ENCODE measurements at regions not wholly inside any gene's neighbourhood (a gene's known extent, or its start where the extent isn't known, plus 50 kb on each side); places are given as distances from the start of the nearest gene placed in this dataset.

GRCh38 chr10:8374334-8374733 is 319.8 kb downstream of the GATA3 start:
- Histone ChIP-seq H3K27ac (ENCODE audit: low read depth, low read length) (no peak overlapping the region), H3K36me3 (ENCODE audit: control insufficient read depth, insufficient read depth, low read length) (no peaks in the 10 kb centered on the region), H3K27me3 (ENCODE audit: control insufficient read depth, insufficient read depth, low read length) (no peaks in the 10 kb centered on the region), H3K4me1 (ENCODE audit: control insufficient read depth, insufficient read depth, low read length) (no peaks in the 10 kb centered on the region), H3K9me3 (ENCODE audit: control insufficient read depth, insufficient read depth, low read length) (no peaks in the 10 kb centered on the region), H3K4me3 (ENCODE audit: low read depth, low read length) (no peak overlapping the region)
- 86% methylated on average over 5 of the region's 6 CpGs for WGBS (ENCODE audit: insufficient coverage)
- no peak for DNase-seq (ENCODE audit: low read depth in 4 of 6, low spot score in 6 of 6)

DNA sequence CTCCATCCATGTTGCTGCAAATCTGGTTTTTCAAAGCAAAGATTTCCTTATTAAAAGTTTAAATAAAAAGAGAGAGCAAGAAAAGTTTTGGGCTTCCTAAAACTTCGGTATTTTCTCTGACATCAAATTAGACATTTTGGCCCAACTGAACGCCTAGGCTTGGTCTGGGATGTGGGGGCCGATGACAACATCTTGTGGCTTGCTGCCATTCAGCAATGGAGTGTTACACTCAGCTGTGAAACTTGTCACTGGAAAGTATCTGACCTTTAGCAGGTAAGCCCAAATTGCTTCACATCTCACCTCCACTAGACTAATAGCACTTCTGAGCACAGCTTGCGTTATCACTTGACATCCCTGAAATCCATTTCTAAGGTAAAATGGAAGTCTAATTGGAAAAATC is 320.6 kb downstream of the GATA3 start:
- no peaks in the 10 kb centered on the region for H3K9me3 ChIP-seq (ENCODE audit: control insufficient read depth, insufficient read depth, low read length)
- no peak overlapping the region for H3K27ac ChIP-seq (ENCODE audit: low read depth, low read length)
- no peaks in the 10 kb centered on the region for H3K36me3 ChIP-seq (ENCODE audit: control insufficient read depth, insufficient read depth, low read length)
- WGBS (ENCODE audit: insufficient coverage), result 100% methylated on average over 2 of the region's 4 CpGs
- no peaks in the 10 kb centered on the region for H3K4me1 ChIP-seq (ENCODE audit: control insufficient read depth, insufficient read depth, low read length)
- no peak overlapping the region for H3K4me3 ChIP-seq (ENCODE audit: low read depth, low read length)
- H3K27me3 ChIP-seq (ENCODE audit: control insufficient read depth, insufficient read depth, low read length), result no peaks in the 10 kb centered on the region
- DNase-seq (ENCODE audit: low read depth in 4 of 6, low spot score in 6 of 6), result no peak

DNA sequence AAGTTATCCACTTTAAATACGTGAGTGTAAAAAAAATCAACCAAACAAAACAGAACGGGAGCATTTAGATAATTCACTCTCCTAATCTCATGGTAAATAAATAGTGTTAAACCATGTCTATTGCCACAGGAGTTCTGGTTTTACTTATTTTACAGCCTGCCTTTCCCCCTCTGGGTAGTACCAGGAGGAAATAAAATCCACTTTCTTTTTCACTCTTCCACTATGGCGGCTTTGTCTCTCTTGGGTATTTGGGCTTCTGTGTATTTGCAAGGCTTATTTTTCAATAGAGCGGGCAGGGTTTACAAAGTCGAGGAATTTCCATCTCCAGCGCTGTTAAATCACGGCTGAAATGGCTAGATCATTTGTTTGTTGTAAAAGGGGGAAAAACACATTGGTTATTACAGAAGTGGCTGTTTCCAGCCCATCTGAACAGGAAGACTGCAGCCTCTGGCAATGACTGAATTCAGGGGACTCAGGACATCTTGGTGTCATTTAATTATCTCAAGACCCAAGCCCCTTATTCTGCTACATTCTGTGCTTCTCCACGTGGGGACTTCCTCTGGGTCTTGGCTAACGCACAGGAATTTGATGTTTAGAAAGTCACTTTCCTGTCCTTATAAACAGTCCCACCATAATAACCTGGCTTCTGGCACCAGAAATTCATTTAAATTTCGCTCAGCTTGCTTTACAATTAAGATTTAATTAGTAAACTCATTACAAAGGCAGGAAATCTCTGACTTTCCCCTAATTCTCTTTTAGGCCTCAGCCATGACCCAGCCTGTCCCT is 323.9 kb downstream of the GATA3 start:
- no peak overlapping the region for H3K4me3 ChIP-seq (ENCODE audit: low read depth, low read length)
- H3K27me3 ChIP-seq (ENCODE audit: control insufficient read depth, insufficient read depth, low read length), result no peaks in the 10 kb centered on the region
- WGBS (ENCODE audit: insufficient coverage), result 40% methylated on average over 4 of the region's 10 CpGs
- no peak overlapping the region for H3K27ac ChIP-seq (ENCODE audit: low read depth, low read length)
- no peaks in the 10 kb centered on the region for H3K9me3 ChIP-seq (ENCODE audit: control insufficient read depth, insufficient read depth, low read length)
- H3K4me1 ChIP-seq (ENCODE audit: control insufficient read depth, insufficient read depth, low read length), result no peaks in the 10 kb centered on the region
- peak in 1 of 6 donors; percentile 49 for DNase-seq (ENCODE audit: low read depth in 4 of 6, low spot score in 6 of 6)
- no peaks in the 10 kb centered on the region for H3K36me3 ChIP-seq (ENCODE audit: control insufficient read depth, insufficient read depth, low read length)

- 87% methylated on average over 8 of the region's 9 CpGs for WGBS (ENCODE audit: insufficient coverage)
- H3K9me3 ChIP-seq (ENCODE audit: control insufficient read depth, insufficient read depth, low read length), result no peaks in the 10 kb centered on the region
These were observed 325.7 kb downstream of the GATA3 start for GRCh38 chr10:8379906-8380832.

GRCh38 chr10:8380833-8381496 is 326.5 kb downstream of the GATA3 start:
- Histone ChIP-seq H3K27me3 (ENCODE audit: control insufficient read depth, insufficient read depth, low read length) (no peaks in the 10 kb centered on the region), H3K4me1 (ENCODE audit: control insufficient read depth, insufficient read depth, low read length) (no peaks in the 10 kb centered on the region), H3K36me3 (ENCODE audit: control insufficient read depth, insufficient read depth, low read length) (no peaks in the 10 kb centered on the region), H3K4me3 (ENCODE audit: low read depth, low read length) (no peak overlapping the region), H3K27ac (ENCODE audit: low read depth, low read length) (no peak overlapping the region), H3K9me3 (ENCODE audit: control insufficient read depth, insufficient read depth, low read length) (no peaks in the 10 kb centered on the region)
- peak in 1 of 6 donors; percentile 65 for DNase-seq (ENCODE audit: low read depth in 4 of 6, low spot score in 6 of 6)
- no CpG with 5 or more reads among the region's 3 CpGs for WGBS (ENCODE audit: insufficient coverage)

More at GRCh38 chr10:8379906-8380832, 325.7 kb downstream of the GATA3 start:
- H3K4me3 ChIP-seq (ENCODE audit: low read depth, low read length), result no peak overlapping the region
- no peaks in the 10 kb centered on the region for H3K36me3 ChIP-seq (ENCODE audit: control insufficient read depth, insufficient read depth, low read length)
- H3K27me3 ChIP-seq (ENCODE audit: control insufficient read depth, insufficient read depth, low read length), result no peaks in the 10 kb centered on the region
- no peak overlapping the region for H3K27ac ChIP-seq (ENCODE audit: low read depth, low read length)
- no peak for DNase-seq (ENCODE audit: low read depth in 4 of 6, low spot score in 6 of 6)
- no peaks in the 10 kb centered on the region for H3K4me1 ChIP-seq (ENCODE audit: control insufficient read depth, insufficient read depth, low read length)

DNA sequence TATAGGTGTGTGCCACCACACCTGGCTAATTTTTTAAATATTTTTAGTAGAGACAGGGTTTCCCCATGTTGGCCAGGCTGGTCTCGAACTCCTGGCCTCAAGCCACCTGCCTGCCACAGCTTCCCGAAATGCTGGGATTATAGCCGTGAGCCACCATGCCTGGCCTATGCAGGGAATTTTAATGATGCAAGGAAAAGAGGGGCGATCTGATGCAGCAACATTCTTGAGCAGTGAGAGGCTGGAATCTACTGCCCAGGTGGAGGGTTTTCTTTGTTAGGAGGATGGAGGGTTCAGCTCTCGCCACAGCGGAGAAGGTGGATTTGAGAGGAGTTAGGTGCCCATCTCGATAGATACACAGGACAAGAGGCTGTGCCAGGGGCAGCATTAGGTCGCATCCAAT is 332.3 kb downstream of the GATA3 start:
- DNase-seq (ENCODE audit: low read depth in 4 of 6, low spot score in 6 of 6), result no peak
- no peak overlapping the region for H3K27ac ChIP-seq (ENCODE audit: low read depth, low read length)
- 93% methylated on average over 4 of the region's 8 CpGs for WGBS (ENCODE audit: insufficient coverage)
- H3K27me3 ChIP-seq (ENCODE audit: control insufficient read depth, insufficient read depth, low read length), result no peaks in the 10 kb centered on the region
- no peak overlapping the region for H3K4me3 ChIP-seq (ENCODE audit: low read depth, low read length)
- H3K9me3 ChIP-seq (ENCODE audit: control insufficient read depth, insufficient read depth, low read length), result no peaks in the 10 kb centered on the region
- no peaks in the 10 kb centered on the region for H3K4me1 ChIP-seq (ENCODE audit: control insufficient read depth, insufficient read depth, low read length)
- no peaks in the 10 kb centered on the region for H3K36me3 ChIP-seq (ENCODE audit: control insufficient read depth, insufficient read depth, low read length)

DNA sequence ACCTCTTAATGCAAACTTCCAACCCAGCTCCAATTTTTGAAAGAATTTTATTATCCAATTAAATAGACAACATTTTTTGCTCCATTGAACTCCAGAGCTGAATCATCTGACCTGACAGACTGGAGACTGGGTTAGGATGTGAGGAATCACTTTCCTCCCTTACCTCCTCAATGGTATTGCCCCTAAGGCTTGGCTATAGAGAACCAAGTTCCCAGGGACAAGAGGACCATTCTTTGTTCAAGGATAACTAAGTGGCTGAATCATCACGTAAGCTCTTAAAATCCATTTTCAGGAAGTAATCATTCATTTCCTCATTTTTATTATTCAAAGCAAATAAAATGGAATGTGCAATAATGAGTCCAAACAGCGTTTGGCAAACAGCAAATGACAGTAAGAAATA is 335.1 kb downstream of the GATA3 start:
- DNase-seq (ENCODE audit: low read depth in 4 of 6, low spot score in 6 of 6), result no peak
- H3K4me1 ChIP-seq (ENCODE audit: control insufficient read depth, insufficient read depth, low read length), result no peaks in the 10 kb centered on the region
- no peaks in the 10 kb centered on the region for H3K27me3 ChIP-seq (ENCODE audit: control insufficient read depth, insufficient read depth, low read length)
- no peak overlapping the region for H3K27ac ChIP-seq (ENCODE audit: low read depth, low read length)
- WGBS (ENCODE audit: insufficient coverage), result no CpG with 5 or more reads among the region's 2 CpGs
- H3K36me3 ChIP-seq (ENCODE audit: control insufficient read depth, insufficient read depth, low read length), result no peaks in the 10 kb centered on the region
- H3K9me3 ChIP-seq (ENCODE audit: control insufficient read depth, insufficient read depth, low read length), result no peaks in the 10 kb centered on the region
- H3K4me3 ChIP-seq (ENCODE audit: low read depth, low read length), result no peak overlapping the region

DNA sequence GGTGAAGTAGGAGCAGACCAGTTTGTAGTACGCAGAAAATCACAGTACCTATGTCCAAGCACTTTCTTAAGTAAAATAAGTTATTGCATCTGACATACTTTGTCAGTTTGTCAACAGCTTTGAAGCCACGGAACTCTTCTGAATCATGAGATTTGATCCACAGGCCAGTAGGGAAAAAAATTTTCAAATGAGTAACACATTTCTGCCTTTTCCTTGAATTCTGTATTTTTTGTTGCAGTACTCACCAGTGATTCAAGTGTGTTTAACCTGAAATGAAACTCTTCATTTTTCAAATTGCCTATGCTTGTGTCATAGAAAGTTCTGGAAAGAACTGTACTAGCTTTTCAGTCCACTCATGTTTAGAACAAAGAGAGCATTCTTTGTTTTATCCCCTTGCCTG is 337.7 kb downstream of the GATA3 start:
- no CpG with 5 or more reads among the region's 2 CpGs for WGBS (ENCODE audit: insufficient coverage)
- H3K4me1 ChIP-seq (ENCODE audit: control insufficient read depth, insufficient read depth, low read length), result no peaks in the 10 kb centered on the region
- no peak for DNase-seq (ENCODE audit: low read depth in 4 of 6, low spot score in 6 of 6)

GRCh38 chr10:8393531-8393930 is 339.0 kb downstream of the GATA3 start:
- H3K4me3 ChIP-seq (ENCODE audit: low read depth, low read length), result no peak overlapping the region
- no peak for DNase-seq (ENCODE audit: low read depth in 4 of 6, low spot score in 6 of 6)
- H3K36me3 ChIP-seq (ENCODE audit: control insufficient read depth, insufficient read depth, low read length), result no peaks in the 10 kb centered on the region
- H3K4me1 ChIP-seq (ENCODE audit: control insufficient read depth, insufficient read depth, low read length), result no peaks in the 10 kb centered on the region
- H3K27me3 ChIP-seq (ENCODE audit: control insufficient read depth, insufficient read depth, low read length), result no peaks in the 10 kb centered on the region
- H3K27ac ChIP-seq (ENCODE audit: low read depth, low read length), result no peak overlapping the region
- 55% methylated on average over 1 of the region's 2 CpGs for WGBS (ENCODE audit: insufficient coverage)
- H3K9me3 ChIP-seq (ENCODE audit: control insufficient read depth, insufficient read depth, low read length), result no peaks in the 10 kb centered on the region

More for the DNA sequence above, 337.7 kb downstream of the GATA3 start:
- no peak overlapping the region for H3K4me3 ChIP-seq (ENCODE audit: low read depth, low read length)
- H3K9me3 ChIP-seq (ENCODE audit: control insufficient read depth, insufficient read depth, low read length), result no peaks in the 10 kb centered on the region
- no peak overlapping the region for H3K27ac ChIP-seq (ENCODE audit: low read depth, low read length)
- H3K27me3 ChIP-seq (ENCODE audit: control insufficient read depth, insufficient read depth, low read length), result no peaks in the 10 kb centered on the region
- H3K36me3 ChIP-seq (ENCODE audit: control insufficient read depth, insufficient read depth, low read length), result no peaks in the 10 kb centered on the region
